DOHH2 (cell line): ENCODE measurements at regions not wholly inside any gene's neighbourhood (a gene's known extent, or its start where the extent isn't known, plus 50 kb on each side); places are given as distances from the start of the nearest gene placed in this dataset.

Source experiments
- H3F3A ChIP-seq: fragments of 200-600 bp; sonication (generic), shearing (Covaris generic); 2 replicates; pipeline ENCODE4 v1.6.0; 2016; ENCODE audit warnings: antibody characterized with exemption, mild to moderate bottlenecking; ENCODE audit not compliant: control insufficient read depth, insufficient read depth
- H3K27ac ChIP-seq: fragments of 200-600 bp; sonication (generic); 2 replicates; pipeline ENCODE4 v1.5.1; 2014; ENCODE audit warnings: low read depth, mild to moderate bottlenecking, low read length, moderate library complexity
- H3K27me3 ChIP-seq: fragments of 200-600 bp; sonication (generic); 2 replicates; pipeline ENCODE4 v1.6.1; 2014; ENCODE audit warnings: mild to moderate bottlenecking, low read length, mixed read lengths; ENCODE audit not compliant: control insufficient read depth
- H3K36me3 ChIP-seq: fragments of 200-600 bp; sonication (generic); 2 replicates; pipeline ENCODE4 v1.6.1; 2014; ENCODE audit warnings: mild to moderate bottlenecking, low read length, moderate library complexity, mixed read lengths; ENCODE audit not compliant: control insufficient read depth
- H3K4me1 ChIP-seq: fragments of 200-600 bp; sonication (generic); 2 replicates; pipeline ENCODE4 v1.6.1; 2014; ENCODE audit warnings: mild to moderate bottlenecking, low read length, mixed read lengths; ENCODE audit not compliant: control insufficient read depth
- H3K4me2 ChIP-seq: fragments of 200-600 bp; sonication (generic); 2 replicates; pipeline ENCODE4 v1.6.0; 2014; ENCODE audit warnings: mild to moderate bottlenecking, low read length, moderate library complexity
- H3K4me3 ChIP-seq: fragments of 200-600 bp; sonication (generic); 2 replicates; pipeline ENCODE4 v1.5.1; 2014; ENCODE audit warnings: mild to moderate bottlenecking, low read length, mixed read lengths
- H3K79me2 ChIP-seq: fragments of 200-600 bp; sonication (generic); 2 replicates; pipeline ENCODE4 v1.6.1; 2014; ENCODE audit warnings: mild to moderate bottlenecking, low read length, mixed read lengths; ENCODE audit not compliant: control insufficient read depth
- H3K9me2 ChIP-seq: fragments of 200-600 bp; sonication (generic); replicated peaks from 2 replicates; pipeline ENCODE4 v1.6.1; 2014; ENCODE audit warnings: mild to moderate bottlenecking, low read length, mixed read lengths; ENCODE audit not compliant: control insufficient read depth
- H3K9me3 ChIP-seq: fragments of 200-600 bp; sonication (generic); 2 replicates; pipeline ENCODE4 v1.6.1; 2014; ENCODE audit warnings: antibody characterized with exemption, low read length, mixed read lengths; ENCODE audit not compliant: control insufficient read depth, insufficient read depth
- H4K20me1 ChIP-seq: fragments of 200-600 bp; sonication (generic); 2 replicates; pipeline ENCODE4 v1.6.0; 2014; ENCODE audit warnings: low read depth, mild to moderate bottlenecking, antibody characterized with exemption, low read length, moderate library complexity; ENCODE audit not compliant: control insufficient read depth, insufficient read depth
- CTCF ChIP-seq: fragments of 200-600 bp; sonication (generic); IDR thresholded peaks from one replicate; pipeline ENCODE4 v1.5.1; 2014; ENCODE audit warnings: antibody characterized with exemption, mild to moderate bottlenecking, low read depth, low read length; ENCODE audit not compliant: poor library complexity, severe bottlenecking
- EZH2phosphoT487 ChIP-seq: fragments of 200-600 bp; sonication (generic); IDR thresholded peaks from 2 replicates; pipeline ENCODE4 v1.6.1; 2017; ENCODE audit warnings: borderline replicate concordance, mild to moderate bottlenecking, antibody characterized with exemption, low read length, moderate library complexity, mixed read lengths

- Histone ChIP-seq H3K4me1 (no peaks in the 10 kb centered on the region), H3K36me3 (no peaks in the 10 kb centered on the region), H3K27me3 (no peaks in the 10 kb centered on the region), H4K20me1 (no peaks in the 10 kb centered on the region), H3F3A (no peaks in the 10 kb centered on the region), H3K4me2 (no peak overlapping the region), H3K4me3 (no peak overlapping the region), H3K79me2 (no peaks in the 10 kb centered on the region), H3K9me2 (no peaks in the 10 kb centered on the region), H3K27ac (no peak overlapping the region), H3K9me3 (no peaks in the 10 kb centered on the region)
- TF ChIP-seq EZH2phosphoT487 = no peak
- TF ChIP-seq CTCF = no peak
Measured at GRCh38 chr12:127654383-127654985, 612.5 kb upstream of the TMEM132C start.

- no peak overlapping the region for H3K27ac ChIP-seq
- no peak for TF ChIP-seq CTCF
- TF ChIP-seq EZH2phosphoT487 = no peak
- no peaks in the 10 kb centered on the region for H3K4me1 ChIP-seq
- no peaks in the 10 kb centered on the region for H3F3A ChIP-seq
- H3K9me2 ChIP-seq = no peaks in the 10 kb centered on the region
- H3K4me3 ChIP-seq = no peak overlapping the region
- no peaks in the 10 kb centered on the region for H3K9me3 ChIP-seq
- no peaks in the 10 kb centered on the region for H3K79me2 ChIP-seq
- no peaks in the 10 kb centered on the region for H3K27me3 ChIP-seq
- H3K36me3 ChIP-seq = no peaks in the 10 kb centered on the region
- no peaks in the 10 kb centered on the region for H4K20me1 ChIP-seq
- H3K4me2 ChIP-seq = no peak overlapping the region
Measured at GRCh38 chr12:127655691-127656090, 611.3 kb upstream of the TMEM132C start.

GRCh38 chr12:127656266-127656665, 610.7 kb upstream of the TMEM132C start:
- no peak for TF ChIP-seq EZH2phosphoT487
- Histone ChIP-seq H3K4me3 (no peak overlapping the region), H3K9me3 (no peaks in the 10 kb centered on the region)

GRCh38 chr12:127657036-127657435, 609.9 kb upstream of the TMEM132C start:
- Histone ChIP-seq H3K36me3 (no peaks in the 10 kb centered on the region), H3F3A (no peaks in the 10 kb centered on the region)
- TF ChIP-seq EZH2phosphoT487 (no peak), CTCF (no peak)

More at GRCh38 chr12:127656266-127656665, 610.7 kb upstream of the TMEM132C start:
- Histone ChIP-seq H3K36me3 (no peaks in the 10 kb centered on the region), H4K20me1 (no peaks in the 10 kb centered on the region), H3K4me1 (no peaks in the 10 kb centered on the region), H3K4me2 (no peak overlapping the region), H3F3A (no peaks in the 10 kb centered on the region), H3K27me3 (no peaks in the 10 kb centered on the region), H3K9me2 (no peaks in the 10 kb centered on the region), H3K27ac (no peak overlapping the region), H3K79me2 (no peaks in the 10 kb centered on the region)

More at GRCh38 chr12:127657036-127657435, 609.9 kb upstream of the TMEM132C start:
- no peaks in the 10 kb centered on the region for H3K9me3 ChIP-seq
- H3K4me2 ChIP-seq = no peak overlapping the region
- H3K27me3 ChIP-seq = no peaks in the 10 kb centered on the region
- H3K27ac ChIP-seq = no peak overlapping the region
- H3K9me2 ChIP-seq = no peaks in the 10 kb centered on the region
- no peaks in the 10 kb centered on the region for H3K79me2 ChIP-seq
- no peaks in the 10 kb centered on the region for H4K20me1 ChIP-seq
- no peak overlapping the region for H3K4me3 ChIP-seq
- no peaks in the 10 kb centered on the region for H3K4me1 ChIP-seq
